ENCODE measurements at regions not wholly inside any gene's neighbourhood (a gene's known extent, or its start where the extent isn't known, plus 50 kb on each side); places are given as distances from the start of the nearest gene placed in this dataset.

- intact Hi-C loops (cut with DNase I, micrococcal nuclease): no loop called here
- ATAC-seq (no peak), DNase-seq (no peak)
- H3K9me3 ChIP-seq: no peaks in the 10 kb centered on the region
- H3K4me3 ChIP-seq: no peak overlapping the region
- H3K36me3 ChIP-seq (ENCODE audit: low read depth): no peaks in the 10 kb centered on the region
- TF ChIP-seq, protein P1, sequence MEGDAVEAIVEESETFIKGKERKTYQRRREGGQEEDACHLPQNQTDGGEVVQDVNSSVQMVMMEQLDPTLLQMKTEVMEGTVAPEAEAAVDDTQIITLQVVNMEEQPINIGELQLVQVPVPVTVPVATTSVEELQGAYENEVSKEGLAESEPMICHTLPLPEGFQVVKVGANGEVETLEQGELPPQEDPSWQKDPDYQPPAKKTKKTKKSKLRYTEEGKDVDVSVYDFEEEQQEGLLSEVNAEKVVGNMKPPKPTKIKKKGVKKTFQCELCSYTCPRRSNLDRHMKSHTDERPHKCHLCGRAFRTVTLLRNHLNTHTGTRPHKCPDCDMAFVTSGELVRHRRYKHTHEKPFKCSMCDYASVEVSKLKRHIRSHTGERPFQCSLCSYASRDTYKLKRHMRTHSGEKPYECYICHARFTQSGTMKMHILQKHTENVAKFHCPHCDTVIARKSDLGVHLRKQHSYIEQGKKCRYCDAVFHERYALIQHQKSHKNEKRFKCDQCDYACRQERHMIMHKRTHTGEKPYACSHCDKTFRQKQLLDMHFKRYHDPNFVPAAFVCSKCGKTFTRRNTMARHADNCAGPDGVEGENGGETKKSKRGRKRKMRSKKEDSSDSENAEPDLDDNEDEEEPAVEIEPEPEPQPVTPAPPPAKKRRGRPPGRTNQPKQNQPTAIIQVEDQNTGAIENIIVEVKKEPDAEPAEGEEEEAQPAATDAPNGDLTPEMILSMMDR (IDR thresholded peaks at IDR 0.05): no peak
- H3K4me1 ChIP-seq (ENCODE audit: low read depth): no peaks in the 10 kb centered on the region
Measured at GRCh38 chr6:103534814-103535213, 1324.9 kb downstream of the HACE1 start.

DNA sequence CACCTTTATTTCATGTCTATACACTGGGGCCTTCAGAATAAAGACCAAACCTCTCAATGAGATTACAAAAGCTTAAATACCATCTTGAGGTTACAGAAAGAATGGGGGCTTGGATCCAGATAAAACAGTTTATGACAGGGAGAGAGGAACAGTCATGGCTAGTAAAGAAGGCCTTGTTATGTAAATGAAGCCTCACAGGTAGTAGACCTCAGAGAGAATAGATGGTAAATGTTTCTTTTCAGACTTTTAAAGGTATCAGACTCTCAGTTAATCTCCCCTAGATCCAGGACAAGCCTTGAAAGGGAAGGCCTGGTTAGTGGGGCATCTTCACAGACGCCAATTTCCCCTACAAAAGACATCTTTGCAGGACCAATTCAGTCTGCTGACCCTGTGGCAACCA lies 1325.6 kb downstream of the HACE1 start:
- Histone ChIP-seq H3K4me1 (ENCODE audit: low read depth) (no peaks in the 10 kb centered on the region), H3K9me3 (no peaks in the 10 kb centered on the region), H3K36me3 (ENCODE audit: low read depth) (no peaks in the 10 kb centered on the region), H3K4me3 (no peak overlapping the region)
- intact Hi-C loops (cut with DNase I, micrococcal nuclease): no loop called here
- TF ChIP-seq, protein P1 (IDR thresholded peaks at IDR 0.05): no peak
- no peak for ATAC-seq
- no peak for DNase-seq

GRCh38 chr6:103522045-103522444 lies 1337.7 kb downstream of the HACE1 start:
- Histone ChIP-seq H3K9me3 (peaks cover 15% of the 10 kb centered on the region), H3K36me3 (ENCODE audit: low read depth) (no peaks in the 10 kb centered on the region), H3K4me1 (ENCODE audit: low read depth) (no peaks in the 10 kb centered on the region), H3K4me3 (no peak overlapping the region)
- DNase-seq (no peak), ATAC-seq (no peak)
- TF ChIP-seq, protein P1 (IDR thresholded peaks at IDR 0.05): no peak
- intact Hi-C loops (cut with DNase I, micrococcal nuclease): no loop called here

DNA sequence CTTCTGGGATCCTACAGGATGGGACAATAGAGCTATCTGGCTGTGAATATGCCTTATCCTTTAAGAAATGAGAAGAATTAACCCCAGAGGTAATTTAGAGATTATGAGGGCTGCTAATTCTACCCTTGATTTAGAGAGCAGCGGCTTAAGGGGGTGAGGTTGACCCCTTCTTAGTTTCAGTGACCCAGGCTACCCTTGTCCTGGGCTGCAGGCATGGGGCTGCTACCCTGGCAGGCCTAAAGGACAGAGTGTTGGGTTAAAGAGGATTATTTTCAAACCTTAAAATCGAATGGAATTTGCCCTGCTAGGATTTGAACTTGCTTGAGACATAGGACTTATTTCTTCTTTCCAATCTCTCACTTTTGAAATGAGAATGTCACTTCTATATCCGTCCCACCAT lies 1343.4 kb downstream of the HACE1 start:
- DNase-seq: no peak
- TF ChIP-seq, protein P1 (IDR thresholded peaks at IDR 0.05): no peak
- no peaks in the 10 kb centered on the region for H3K4me1 ChIP-seq (ENCODE audit: low read depth)
- no peak for ATAC-seq
- peaks cover 5% of the 10 kb centered on the region for H3K9me3 ChIP-seq
- H3K4me3 ChIP-seq: no peak overlapping the region
- H3K36me3 ChIP-seq (ENCODE audit: low read depth): no peaks in the 10 kb centered on the region
- intact Hi-C loops (cut with DNase I, micrococcal nuclease): no loop called here

DNA sequence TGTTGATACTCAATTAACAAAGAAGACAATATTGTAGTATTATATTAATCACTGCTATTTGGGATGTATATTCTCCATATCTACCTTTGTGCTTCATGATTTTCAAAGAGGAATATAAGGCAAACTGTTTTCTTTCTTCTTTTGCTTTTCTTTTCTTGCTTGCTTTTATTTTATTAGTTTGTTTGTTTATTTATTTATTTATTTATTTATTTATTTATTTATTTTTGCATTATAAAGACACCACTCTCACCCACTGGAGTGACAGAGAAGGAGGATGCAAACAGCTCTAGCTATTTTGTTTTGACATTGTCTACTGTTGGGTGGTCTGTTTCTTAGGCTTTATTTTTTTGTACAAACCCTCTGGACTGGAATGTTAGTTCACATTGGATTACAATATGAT lies 1352.7 kb downstream of the HACE1 start:
- Histone ChIP-seq H3K9me3 (no peaks in the 10 kb centered on the region), H3K36me3 (ENCODE audit: low read depth) (no peaks in the 10 kb centered on the region), H3K4me3 (no peak overlapping the region), H3K4me1 (ENCODE audit: low read depth) (no peaks in the 10 kb centered on the region)
- DNase-seq (no peak), ATAC-seq (no peak)
- TF ChIP-seq, protein P1 (IDR thresholded peaks at IDR 0.05): no peak
- intact Hi-C loops (cut with DNase I, micrococcal nuclease): no loop called here

DNA sequence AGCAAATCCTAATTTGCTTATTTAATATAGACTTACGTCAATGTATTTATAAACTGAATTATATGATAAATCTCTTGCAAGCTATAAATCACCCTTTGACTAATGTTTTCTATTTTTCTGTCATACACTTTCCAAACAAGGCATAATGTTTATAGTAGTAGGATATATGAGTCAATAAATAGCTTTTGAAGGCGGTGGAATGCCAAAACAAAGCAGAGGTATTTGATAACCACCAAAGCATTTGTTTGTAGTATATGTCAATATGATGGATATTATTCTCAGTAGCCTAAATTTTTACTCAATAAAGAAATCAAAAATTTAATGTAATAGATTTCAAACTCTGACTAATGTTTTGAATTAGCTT lies 1354.6 kb downstream of the HACE1 start:
- Histone ChIP-seq H3K9me3 (no peaks in the 10 kb centered on the region), H3K4me3 (no peak overlapping the region), H3K36me3 (ENCODE audit: low read depth) (no peaks in the 10 kb centered on the region), H3K4me1 (ENCODE audit: low read depth) (no peaks in the 10 kb centered on the region)
- DNase-seq (no peak), ATAC-seq (no peak)
- TF ChIP-seq, protein P1 (IDR thresholded peaks at IDR 0.05): no peak
- intact Hi-C loops (cut with DNase I, micrococcal nuclease): no loop called here

Measured in mucosa of descending colon (tissue), 3 donors.